ENCODE measurements at regions not wholly inside any gene's neighbourhood (a gene's known extent, or its start where the extent isn't known, plus 50 kb on each side); places are given as distances from the start of the nearest gene placed in this dataset.

- DNase-seq (ENCODE audit: low spot score) = no peak
- TF ChIP-seq CTCF (conservative IDR thresholded peaks at IDR 0.05; ENCODE audit: low read length) (no peak), EZH2phosphoT487 (IDR thresholded peaks at IDR 0.05; ENCODE audit: borderline replicate concordance, low read depth, low read length) (no peak)
- BruUV-seq (replicated peaks) = no TSS peak
- Histone ChIP-seq H3K4me2 (ENCODE audit: low read length) (no peak overlapping the region), H3K4me3 (ENCODE audit: low read depth, low read length, poor library complexity, severe bottlenecking) (no peak overlapping the region), H3K27ac (ENCODE audit: low read depth, low read length, poor library complexity, severe bottlenecking) (no peak overlapping the region), H2AFZ (ENCODE audit: low read length) (no peak overlapping the region), H3K9me2 (ENCODE audit: insufficient read depth, low read length) (no peaks in the 10 kb centered on the region), H3K9me3 (ENCODE audit: low read length) (no peaks in the 10 kb centered on the region), H3K79me2 (ENCODE audit: insufficient read depth, low read depth, low read length) (no peaks in the 10 kb centered on the region), H4K20me1 (ENCODE audit: insufficient read depth, low read length) (no peaks in the 10 kb centered on the region), H3K4me1 (ENCODE audit: insufficient read depth, low read length, poor library complexity, severe bottlenecking) (no peaks in the 10 kb centered on the region), H3K36me3 (ENCODE audit: insufficient read depth, low read length) (no peaks in the 10 kb centered on the region)
- intact Hi-C loops (cut with micrococcal nuclease; ENCODE audit: unreplicated experiment) = no loop called here
- CTCF ChIA-PET (ENCODE audit: unreplicated experiment) = no interaction called here
- POLR2A ChIA-PET = interaction anchor here (0.6 to 1.3 kb wide), 3 partner anchors 11 to 30 kb away, joined by 3 read pairs; no protein-coding TSS in a partner anchor
These were observed 245.4 kb downstream of the NAF1 start for GRCh38 chr4:162921178-162921785.

- Histone ChIP-seq H4K20me1 (ENCODE audit: insufficient read depth, low read length) (no peaks in the 10 kb centered on the region), H3K36me3 (ENCODE audit: insufficient read depth, low read length) (no peaks in the 10 kb centered on the region), H3K4me2 (ENCODE audit: low read length) (no peak overlapping the region), H3K9me3 (ENCODE audit: low read length) (no peaks in the 10 kb centered on the region), H3K79me2 (ENCODE audit: insufficient read depth, low read depth, low read length) (no peaks in the 10 kb centered on the region), H3K27ac (ENCODE audit: low read depth, low read length, poor library complexity, severe bottlenecking) (no peak overlapping the region), H3K4me1 (ENCODE audit: insufficient read depth, low read length, poor library complexity, severe bottlenecking) (no peaks in the 10 kb centered on the region), H2AFZ (ENCODE audit: low read length) (no peak overlapping the region), H3K4me3 (ENCODE audit: low read depth, low read length, poor library complexity, severe bottlenecking) (no peak overlapping the region), H3K9me2 (ENCODE audit: insufficient read depth, low read length) (no peaks in the 10 kb centered on the region)
- ChIA-PET POLR2A (interaction anchor here (0.6 to 1.3 kb wide), 2 partner anchors 25 to 30 kb away, joined by 3 read pairs; no protein-coding TSS in a partner anchor), CTCF (ENCODE audit: unreplicated experiment) (no interaction called here)
- no peak for TF ChIP-seq EZH2phosphoT487 (IDR thresholded peaks at IDR 0.05; ENCODE audit: borderline replicate concordance, low read depth, low read length)
- no TSS peak for BruUV-seq (replicated peaks)
- no peak for DNase-seq (ENCODE audit: low spot score)
- intact Hi-C loops (cut with micrococcal nuclease; ENCODE audit: unreplicated experiment) = no loop called here
These were observed 246.0 kb downstream of the NAF1 start for GRCh38 chr4:162920649-162921048.

DNA sequence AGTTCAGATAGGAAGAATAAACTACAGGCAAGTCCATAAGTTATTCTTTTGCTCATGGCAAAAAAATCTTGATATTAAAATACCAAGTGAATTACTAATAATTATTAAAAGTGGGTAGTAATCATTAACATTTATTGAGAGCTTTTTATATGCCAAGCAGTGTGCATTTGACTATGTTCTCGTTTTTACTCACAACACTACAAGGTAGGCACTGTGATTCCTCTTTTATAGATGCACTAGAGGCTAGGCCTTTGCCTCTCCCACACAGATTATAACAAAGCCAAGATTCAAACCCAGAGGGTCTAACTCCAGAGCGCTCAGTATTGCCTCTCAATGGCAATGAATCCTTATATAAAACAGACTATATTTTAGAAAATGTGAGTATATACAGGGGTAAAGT is 254.2 kb downstream of the NAF1 start:
- no peak overlapping the region for H3K27ac ChIP-seq (ENCODE audit: low read depth, low read length, poor library complexity, severe bottlenecking)
- TF ChIP-seq EZH2phosphoT487 (IDR thresholded peaks at IDR 0.05; ENCODE audit: borderline replicate concordance, low read depth, low read length) = no peak
- no peak for TF ChIP-seq CTCF (conservative IDR thresholded peaks at IDR 0.05; ENCODE audit: low read length)
- H3K9me3 ChIP-seq (ENCODE audit: low read length) = no peaks in the 10 kb centered on the region
- POLR2A ChIA-PET = interaction anchor here (0.6 kb wide), 1 partner anchor 561 kb away, joined by 3 read pairs; the partner anchor contains the start of gene TKTL2
- H3K36me3 ChIP-seq (ENCODE audit: insufficient read depth, low read length) = no peaks in the 10 kb centered on the region
- H3K4me2 ChIP-seq (ENCODE audit: low read length) = no peak overlapping the region
- no peak for DNase-seq (ENCODE audit: low spot score)
- intact Hi-C loops (cut with micrococcal nuclease; ENCODE audit: unreplicated experiment) = no loop called here
- no peaks in the 10 kb centered on the region for H3K4me1 ChIP-seq (ENCODE audit: insufficient read depth, low read length, poor library complexity, severe bottlenecking)
- no TSS peak for BruUV-seq (replicated peaks)
- H3K9me2 ChIP-seq (ENCODE audit: insufficient read depth, low read length) = no peaks in the 10 kb centered on the region
- H3K79me2 ChIP-seq (ENCODE audit: insufficient read depth, low read depth, low read length) = no peaks in the 10 kb centered on the region
- H4K20me1 ChIP-seq (ENCODE audit: insufficient read depth, low read length) = no peaks in the 10 kb centered on the region
- H3K4me3 ChIP-seq (ENCODE audit: low read depth, low read length, poor library complexity, severe bottlenecking) = no peak overlapping the region
- CTCF ChIA-PET (ENCODE audit: unreplicated experiment) = no interaction called here
- H2AFZ ChIP-seq (ENCODE audit: low read length) = no peak overlapping the region
